Panc1 (cell line): ENCODE measurements at regions not wholly inside any gene's neighbourhood (a gene's known extent, or its start where the extent isn't known, plus 50 kb on each side); places are given as distances from the start of the nearest gene placed in this dataset.

ENCODE experiments used
- POLR2AphosphoS5 ChIP-seq: IDR thresholded peaks from 2 replicates; pipeline ENCODE4 v1.6.1; 2012; ENCODE audit warnings: mild to moderate bottlenecking, low read depth, low read length, moderate library complexity
- SIN3A ChIP-seq: IDR thresholded peaks from 2 replicates; pipeline ENCODE4 v1.6.1; 2012; ENCODE audit warnings: low read depth, mild to moderate bottlenecking, low read length, moderate library complexity, borderline replicate concordance; ENCODE audit not compliant: insufficient read depth
- TF ChIP-seq, protein P1 (sequence below): fragments of 450-650 bp; IDR thresholded peaks from 2 replicates; pipeline ENCODE4 v1.5.1; 2017; ENCODE audit warnings: mild to moderate bottlenecking
- TF ChIP-seq, protein P2 (sequence below), 2 experiments: IDR thresholded peaks; 2 replicates each; pipeline ENCODE4 v1.6.1; 2011 to 2012; ENCODE audit warnings: low read depth in 2 of 2, control low read depth in 1 of 2, low read length in 1 of 2, mild to moderate bottlenecking in 1 of 2, moderate library complexity in 1 of 2; ENCODE audit not compliant: insufficient read depth in 1 of 2

DNA sequence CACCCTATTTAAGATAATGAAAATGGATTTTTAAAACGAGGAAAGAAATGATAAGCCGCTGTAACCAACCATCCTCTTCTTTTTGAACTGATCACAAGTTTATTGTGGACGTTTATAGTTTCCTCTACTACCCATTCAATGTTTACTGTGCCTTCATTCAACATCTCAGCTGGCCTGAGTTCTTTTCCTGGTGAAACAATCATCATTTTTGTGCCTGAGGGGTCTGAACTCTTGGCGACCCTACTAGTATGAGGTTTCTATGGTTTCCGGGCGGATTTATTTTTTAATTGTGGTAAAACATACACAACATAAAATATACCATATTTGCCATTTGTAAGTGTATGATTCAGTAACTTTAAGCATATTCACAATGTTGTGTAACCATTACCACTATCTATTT lies 100.7 kb downstream of the SPRY1 start:
- TF ChIP-seq, protein P1, sequence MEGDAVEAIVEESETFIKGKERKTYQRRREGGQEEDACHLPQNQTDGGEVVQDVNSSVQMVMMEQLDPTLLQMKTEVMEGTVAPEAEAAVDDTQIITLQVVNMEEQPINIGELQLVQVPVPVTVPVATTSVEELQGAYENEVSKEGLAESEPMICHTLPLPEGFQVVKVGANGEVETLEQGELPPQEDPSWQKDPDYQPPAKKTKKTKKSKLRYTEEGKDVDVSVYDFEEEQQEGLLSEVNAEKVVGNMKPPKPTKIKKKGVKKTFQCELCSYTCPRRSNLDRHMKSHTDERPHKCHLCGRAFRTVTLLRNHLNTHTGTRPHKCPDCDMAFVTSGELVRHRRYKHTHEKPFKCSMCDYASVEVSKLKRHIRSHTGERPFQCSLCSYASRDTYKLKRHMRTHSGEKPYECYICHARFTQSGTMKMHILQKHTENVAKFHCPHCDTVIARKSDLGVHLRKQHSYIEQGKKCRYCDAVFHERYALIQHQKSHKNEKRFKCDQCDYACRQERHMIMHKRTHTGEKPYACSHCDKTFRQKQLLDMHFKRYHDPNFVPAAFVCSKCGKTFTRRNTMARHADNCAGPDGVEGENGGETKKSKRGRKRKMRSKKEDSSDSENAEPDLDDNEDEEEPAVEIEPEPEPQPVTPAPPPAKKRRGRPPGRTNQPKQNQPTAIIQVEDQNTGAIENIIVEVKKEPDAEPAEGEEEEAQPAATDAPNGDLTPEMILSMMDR: no peak
- TF ChIP-seq SIN3A (no peak), POLR2AphosphoS5 (no peak)
- TF ChIP-seq, protein P2, sequence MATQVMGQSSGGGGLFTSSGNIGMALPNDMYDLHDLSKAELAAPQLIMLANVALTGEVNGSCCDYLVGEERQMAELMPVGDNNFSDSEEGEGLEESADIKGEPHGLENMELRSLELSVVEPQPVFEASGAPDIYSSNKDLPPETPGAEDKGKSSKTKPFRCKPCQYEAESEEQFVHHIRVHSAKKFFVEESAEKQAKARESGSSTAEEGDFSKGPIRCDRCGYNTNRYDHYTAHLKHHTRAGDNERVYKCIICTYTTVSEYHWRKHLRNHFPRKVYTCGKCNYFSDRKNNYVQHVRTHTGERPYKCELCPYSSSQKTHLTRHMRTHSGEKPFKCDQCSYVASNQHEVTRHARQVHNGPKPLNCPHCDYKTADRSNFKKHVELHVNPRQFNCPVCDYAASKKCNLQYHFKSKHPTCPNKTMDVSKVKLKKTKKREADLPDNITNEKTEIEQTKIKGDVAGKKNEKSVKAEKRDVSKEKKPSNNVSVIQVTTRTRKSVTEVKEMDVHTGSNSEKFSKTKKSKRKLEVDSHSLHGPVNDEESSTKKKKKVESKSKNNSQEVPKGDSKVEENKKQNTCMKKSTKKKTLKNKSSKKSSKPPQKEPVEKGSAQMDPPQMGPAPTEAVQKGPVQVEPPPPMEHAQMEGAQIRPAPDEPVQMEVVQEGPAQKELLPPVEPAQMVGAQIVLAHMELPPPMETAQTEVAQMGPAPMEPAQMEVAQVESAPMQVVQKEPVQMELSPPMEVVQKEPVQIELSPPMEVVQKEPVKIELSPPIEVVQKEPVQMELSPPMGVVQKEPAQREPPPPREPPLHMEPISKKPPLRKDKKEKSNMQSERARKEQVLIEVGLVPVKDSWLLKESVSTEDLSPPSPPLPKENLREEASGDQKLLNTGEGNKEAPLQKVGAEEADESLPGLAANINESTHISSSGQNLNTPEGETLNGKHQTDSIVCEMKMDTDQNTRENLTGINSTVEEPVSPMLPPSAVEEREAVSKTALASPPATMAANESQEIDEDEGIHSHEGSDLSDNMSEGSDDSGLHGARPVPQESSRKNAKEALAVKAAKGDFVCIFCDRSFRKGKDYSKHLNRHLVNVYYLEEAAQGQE (IDR thresholded peaks at IDR 0.05; ENCODE audit: insufficient read depth in 1 of 2, low read depth in 2 of 2, low read length in 1 of 2): no peak
